A673 (cell line): ENCODE measurements at regions not wholly inside any gene's neighbourhood (a gene's known extent, or its start where the extent isn't known, plus 50 kb on each side); places are given as distances from the start of the nearest gene placed in this dataset.

ENCODE experiments used
- BruUV-seq: library from RNA; stranded (reverse); fragments of 400-500 nt; replicated peaks from 2 replicates; lab custom pipeline; 2021; lab: Mats Ljungman, UMichigan
- CTCF ChIA-PET: fragments of 300-600 bp; sonication (Branson Sonifier 250); formaldehyde crosslinking; loops from one replicate; lab custom pipeline; 2022; ENCODE audit warnings: antibody characterized with exemption; lab: Charles Lee
- POLR2A ChIA-PET: fragments of 300-600 bp; sonication (Branson Sonifier 250); formaldehyde crosslinking; loops from one replicate; lab custom pipeline; 2022; ENCODE audit warnings: antibody characterized with exemption; ENCODE audit not compliant: low non-redundant PET; lab: Charles Lee
- DNase-seq: peaks from one replicate; pipeline ENCODE4 v3.0.0-alpha.2; 2015; ENCODE audit warnings: low spot score
- H3K27ac ChIP-seq: fragments of 200-600 bp; sonication (generic); 2 replicates; pipeline ENCODE4 v1.5.1; 2016; ENCODE audit warnings: mixed run types, low read depth, mild to moderate bottlenecking, mixed read lengths, antibody characterized with exemption, low read length; ENCODE audit not compliant: poor library complexity, severe bottlenecking
- H3K27me3 ChIP-seq: fragments of 200-600 bp; sonication (generic); replicated peaks from 2 replicates; pipeline ENCODE4 v1.6.1; 2017; ENCODE audit warnings: mixed run types, low read depth, mild to moderate bottlenecking, mixed read lengths, antibody characterized with exemption, low read length; ENCODE audit not compliant: insufficient read depth, poor library complexity
- H3K36me3 ChIP-seq: fragments of 200-600 bp; sonication (generic); 2 replicates; pipeline ENCODE4 v1.6.1; 2016; ENCODE audit warnings: mixed run types, mild to moderate bottlenecking, mixed read lengths, antibody characterized with exemption, low read length; ENCODE audit not compliant: insufficient read depth, poor library complexity, severe bottlenecking
- H3K4me1 ChIP-seq: fragments of 200-600 bp; sonication (generic); 2 replicates; pipeline ENCODE4 v1.6.1; 2017; ENCODE audit warnings: mixed run types, mild to moderate bottlenecking, mixed read lengths, antibody characterized with exemption, low read length; ENCODE audit not compliant: insufficient read depth, poor library complexity, severe bottlenecking
- H3K4me3 ChIP-seq: fragments of 200-600 bp; sonication (generic); 2 replicates; pipeline ENCODE4 v1.5.1; 2016; ENCODE audit warnings: low read depth, mixed run types, mild to moderate bottlenecking, mixed read lengths, low read length; ENCODE audit not compliant: poor library complexity, severe bottlenecking
- H3K9me3 ChIP-seq: fragments of 200-600 bp; sonication (generic); 2 replicates; pipeline ENCODE4 v1.6.1; 2016; ENCODE audit warnings: mixed run types, low read depth, mild to moderate bottlenecking, mixed read lengths, antibody characterized with exemption, low read length; ENCODE audit not compliant: poor library complexity, severe bottlenecking
- EZH2 ChIP-seq: fragments of 200-600 bp; sonication (generic); IDR thresholded peaks from 2 replicates; pipeline ENCODE4 v1.6.1; 2017; ENCODE audit warnings: borderline replicate concordance, low read depth, mild to moderate bottlenecking, mixed read lengths, antibody characterized with exemption, low read length; ENCODE audit not compliant: poor library complexity, severe bottlenecking
- intact Hi-C: fragments of 100-400 bp; cut with micrococcal nuclease; formaldehyde crosslinking; loops from one replicate; pipeline ENCODE4 v1.10.0; 2022; ENCODE audit not compliant: unreplicated experiment
- TF ChIP-seq, protein P1 (sequence below): fragments of 300-800, 200-600 bp; sonication (generic); conservative IDR thresholded peaks from 2 replicates; pipeline ENCODE4 v1.5.1; 2017; ENCODE audit warnings: low read depth, mild to moderate bottlenecking, antibody characterized with exemption, low read length, moderate library complexity, mixed read lengths

DNA sequence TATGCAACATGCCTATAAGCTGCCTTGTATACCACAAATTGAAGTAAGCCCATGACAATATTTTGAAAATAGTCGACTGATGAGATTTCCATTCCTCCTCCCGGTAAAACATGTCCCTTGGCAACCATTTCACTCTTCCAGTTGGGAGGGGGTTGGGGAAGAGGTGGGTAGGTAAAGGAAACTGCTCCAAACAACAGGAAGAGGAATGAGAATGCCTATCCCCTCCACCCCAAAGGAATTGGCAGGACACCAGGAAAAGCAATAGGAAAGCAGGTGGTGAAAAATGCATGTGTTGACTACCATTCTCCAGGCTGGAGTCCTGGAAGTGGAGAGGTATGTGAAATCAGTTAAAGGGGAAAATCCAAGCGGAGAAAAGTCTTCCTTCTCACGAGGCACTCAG is 455.9 kb upstream of the PSMD7 start:
- BruUV-seq = no TSS peak
- H3K27me3 ChIP-seq = peaks cover 15% of the 10 kb centered on the region
- no peak overlapping the region for H3K4me3 ChIP-seq
- TF ChIP-seq EZH2 = no peak
- TF ChIP-seq, protein P1, sequence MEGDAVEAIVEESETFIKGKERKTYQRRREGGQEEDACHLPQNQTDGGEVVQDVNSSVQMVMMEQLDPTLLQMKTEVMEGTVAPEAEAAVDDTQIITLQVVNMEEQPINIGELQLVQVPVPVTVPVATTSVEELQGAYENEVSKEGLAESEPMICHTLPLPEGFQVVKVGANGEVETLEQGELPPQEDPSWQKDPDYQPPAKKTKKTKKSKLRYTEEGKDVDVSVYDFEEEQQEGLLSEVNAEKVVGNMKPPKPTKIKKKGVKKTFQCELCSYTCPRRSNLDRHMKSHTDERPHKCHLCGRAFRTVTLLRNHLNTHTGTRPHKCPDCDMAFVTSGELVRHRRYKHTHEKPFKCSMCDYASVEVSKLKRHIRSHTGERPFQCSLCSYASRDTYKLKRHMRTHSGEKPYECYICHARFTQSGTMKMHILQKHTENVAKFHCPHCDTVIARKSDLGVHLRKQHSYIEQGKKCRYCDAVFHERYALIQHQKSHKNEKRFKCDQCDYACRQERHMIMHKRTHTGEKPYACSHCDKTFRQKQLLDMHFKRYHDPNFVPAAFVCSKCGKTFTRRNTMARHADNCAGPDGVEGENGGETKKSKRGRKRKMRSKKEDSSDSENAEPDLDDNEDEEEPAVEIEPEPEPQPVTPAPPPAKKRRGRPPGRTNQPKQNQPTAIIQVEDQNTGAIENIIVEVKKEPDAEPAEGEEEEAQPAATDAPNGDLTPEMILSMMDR = no peak
- intact Hi-C loops = no loop called here
- CTCF ChIA-PET = no interaction called here
- no peak for DNase-seq
- H3K27ac ChIP-seq = no peak overlapping the region
- H3K36me3 ChIP-seq = no peaks in the 10 kb centered on the region
- H3K9me3 ChIP-seq = no peaks in the 10 kb centered on the region
- POLR2A ChIA-PET = no interaction called here
- no peaks in the 10 kb centered on the region for H3K4me1 ChIP-seq

- Histone ChIP-seq H3K4me3 (no peak overlapping the region), H3K27me3 (peaks cover 3% of the 10 kb centered on the region), H3K4me1 (no peaks in the 10 kb centered on the region), H3K36me3 (no peaks in the 10 kb centered on the region), H3K9me3 (no peaks in the 10 kb centered on the region), H3K27ac (no peak overlapping the region)
- no TSS peak for BruUV-seq
- DNase-seq = no peak
- intact Hi-C loops = no loop called here
- TF ChIP-seq, protein P1 = no peak
- TF ChIP-seq EZH2 = no peak
- CTCF ChIA-PET = no interaction called here
- POLR2A ChIA-PET = no interaction called here
These were observed 465.4 kb upstream of the PSMD7 start for GRCh38 chr16:73831220-73831619.

DNA sequence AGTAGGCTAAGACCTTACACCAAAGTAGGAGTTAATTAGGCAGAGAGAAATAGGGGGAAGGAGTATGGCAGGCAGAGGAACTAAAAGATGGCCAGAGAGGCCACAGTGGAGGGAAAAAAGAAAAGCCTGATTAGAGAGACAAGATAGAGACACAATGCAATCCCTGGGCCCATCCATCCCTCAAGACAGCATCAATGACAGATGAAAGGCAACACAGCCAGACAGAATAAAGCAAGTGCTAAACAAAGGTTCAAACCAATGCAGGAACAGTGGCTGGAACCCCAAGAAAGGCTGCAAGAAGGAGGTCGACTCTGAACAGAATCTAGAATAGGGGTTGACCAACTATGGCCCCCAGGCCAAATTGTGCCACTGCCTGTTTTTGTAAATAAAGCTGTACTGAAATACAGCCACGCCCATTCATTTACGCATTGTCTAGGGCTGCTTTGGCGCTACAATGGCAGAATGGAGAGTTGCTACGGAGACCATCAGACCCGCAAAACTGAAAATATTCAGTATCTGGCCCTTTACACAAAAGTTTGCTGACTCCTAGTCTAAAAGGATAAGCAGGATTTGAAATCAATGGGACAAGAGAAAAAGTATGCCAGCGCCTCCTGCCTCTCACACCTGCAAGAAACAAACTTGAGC is 473.3 kb upstream of the PSMD7 start:
- TF ChIP-seq EZH2 = no peak
- TF ChIP-seq, protein P1 = no peak
- Histone ChIP-seq H3K36me3 (no peaks in the 10 kb centered on the region), H3K4me1 (no peaks in the 10 kb centered on the region), H3K9me3 (no peaks in the 10 kb centered on the region), H3K27me3 (no peaks in the 10 kb centered on the region), H3K4me3 (no peak overlapping the region), H3K27ac (no peak overlapping the region)
- ChIA-PET CTCF (interaction anchor here (0.6 kb wide), 1 partner anchor 103 kb away, joined by 3 read pairs; no protein-coding TSS in a partner anchor), POLR2A (no interaction called here)
- BruUV-seq = no TSS peak
- no peak for DNase-seq
- intact Hi-C loops = no loop called here
